GM11168 (cell line): ENCODE measurements at regions not wholly inside any gene's neighbourhood (a gene's known extent, or its start where the extent isn't known, plus 50 kb on each side); places are given as distances from the start of the nearest gene placed in this dataset.
"Not testable (repeated sequence)": the region's sequence is repeated elsewhere in the genome, so short reads cannot be mapped to it uniquely, and the experiment has no call there.

ENCODE experiments used
- in situ Hi-C: fragments of 300-500 bp; cut with MboI; formaldehyde crosslinking; loops from one replicate; pipeline ENCODE4 v1.12.0; 2022; ENCODE audit warnings: low sequenced_read_pairs; ENCODE audit not compliant: unreplicated experiment

DNA sequence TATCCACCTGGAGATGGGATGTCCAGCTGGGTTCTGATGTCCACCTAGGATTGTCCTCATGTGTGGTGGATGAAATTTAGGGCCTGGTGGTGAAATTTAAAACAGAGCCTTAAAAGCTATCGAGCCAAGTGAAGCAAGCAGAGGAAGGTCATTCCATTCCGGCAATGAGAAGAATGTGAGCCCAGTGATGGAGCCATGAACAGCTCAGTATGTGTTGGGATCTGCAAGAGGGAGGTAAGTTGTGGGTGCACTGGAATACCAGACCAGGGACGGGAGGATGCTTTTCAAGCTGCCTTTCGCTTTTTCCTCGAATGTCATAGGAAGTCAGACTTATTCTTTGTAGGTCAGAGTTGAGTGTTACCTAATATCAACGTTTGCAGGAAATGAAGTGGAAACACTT lies 80.6 kb upstream of the THOC3 start:
- in situ Hi-C loops: loop anchor here (10.0 kb wide), 1 partner anchor 1746 kb away; no protein-coding TSS in a partner anchor

- in situ Hi-C loops: loop anchor here (25.0 kb wide), 1 partner anchor 1952 kb away; no protein-coding TSS in a partner anchor
These were observed 92.6 kb upstream of the THOC3 start for GRCh38 chr5:176060472-176061268.

- in situ Hi-C loops: loop anchor here (25.0 kb wide), 1 partner anchor 1951 kb away; no protein-coding TSS in a partner anchor
These were observed 93.1 kb upstream of the THOC3 start for GRCh38 chr5:176061269-176061622.

DNA sequence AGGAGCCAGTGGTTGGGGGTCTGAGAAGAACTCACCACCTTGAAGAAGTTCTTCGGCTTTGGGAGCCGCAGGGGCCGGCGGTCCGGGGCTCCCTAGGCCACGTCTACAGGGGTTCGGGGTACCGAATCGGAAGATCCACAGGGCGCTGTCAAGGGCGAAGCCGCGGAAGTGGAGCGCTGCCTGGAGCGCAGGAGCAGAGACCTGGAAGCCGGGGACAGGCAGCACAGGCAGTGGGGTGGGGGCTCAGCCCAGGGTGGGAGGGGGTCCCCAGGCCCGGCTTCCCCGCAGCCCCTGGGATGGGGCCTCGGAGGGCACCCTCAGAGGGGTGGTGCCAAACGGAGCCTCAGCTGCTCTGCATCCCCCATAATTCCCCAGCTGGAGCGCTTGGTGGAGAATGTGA lies 93.5 kb upstream of the THOC3 start:
- in situ Hi-C loops: loop anchor here (25.0 kb wide), 1 partner anchor 1951 kb away; no protein-coding TSS in a partner anchor

DNA sequence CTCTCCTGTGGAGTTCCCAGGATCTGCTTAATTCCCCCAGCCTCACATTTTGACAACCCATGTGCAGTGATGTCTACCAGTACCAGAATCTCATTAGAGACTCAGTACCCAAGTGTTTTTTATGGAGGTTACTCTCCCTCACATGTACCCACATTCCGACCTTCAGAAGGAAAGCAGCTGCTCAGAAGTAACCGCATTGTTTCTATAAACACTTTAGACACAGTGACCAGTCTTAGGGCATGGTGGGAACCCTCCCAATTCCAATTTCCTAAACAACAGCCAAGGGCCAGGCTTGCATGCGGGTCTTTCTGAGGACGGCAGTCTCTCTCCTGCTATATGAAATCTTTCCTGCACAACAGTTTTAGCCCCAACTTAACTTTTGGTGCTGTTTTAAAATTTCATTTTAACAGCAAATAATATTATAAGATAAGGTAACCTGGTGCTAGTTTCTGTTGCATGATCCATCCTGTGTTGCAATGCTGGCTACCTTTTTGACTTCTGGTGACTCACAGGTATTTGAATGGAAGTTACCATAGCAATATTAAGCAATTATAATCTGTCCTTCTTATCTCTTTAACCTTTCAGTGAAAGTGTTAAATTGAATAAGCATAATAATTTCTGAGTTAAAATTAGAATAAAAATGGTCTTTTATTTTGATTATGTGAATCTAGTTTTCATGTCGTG lies 98.3 kb upstream of the THOC3 start:
- in situ Hi-C loops: loop anchor here (25.0 kb wide), 1 partner anchor 1946 kb away; no protein-coding TSS in a partner anchor

DNA sequence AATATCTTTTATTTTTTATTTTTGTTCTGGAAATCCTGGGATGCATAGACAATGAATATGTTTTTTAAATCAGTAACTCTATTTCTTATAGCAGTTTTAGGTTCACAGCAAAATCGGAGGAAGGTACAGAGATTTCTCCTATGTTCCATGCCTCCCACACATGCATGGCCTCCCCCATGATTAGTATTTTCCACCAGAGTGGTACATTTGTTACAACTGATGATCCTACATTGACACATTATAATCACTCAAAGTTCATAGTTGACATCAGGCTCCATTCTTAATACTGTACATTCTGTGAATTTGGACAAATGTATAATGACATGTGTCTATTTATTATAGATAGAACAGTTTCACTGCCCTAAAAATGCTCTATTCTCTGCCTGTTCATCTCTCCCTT lies 99.0 kb upstream of the THOC3 start:
- in situ Hi-C loops: loop anchor here (25.0 kb wide), 1 partner anchor 1945 kb away; no protein-coding TSS in a partner anchor

GRCh38 chr5:176067948-176068347 lies 99.8 kb upstream of the THOC3 start:
- in situ Hi-C loops: loop anchor here (25.0 kb wide), 1 partner anchor 1944 kb away; no protein-coding TSS in a partner anchor

- in situ Hi-C loops: loop anchor here (25.0 kb wide), 1 partner anchor 1938 kb away; no protein-coding TSS in a partner anchor
These were observed 106.0 kb upstream of the THOC3 start for GRCh38 chr5:176073996-176074571.

DNA sequence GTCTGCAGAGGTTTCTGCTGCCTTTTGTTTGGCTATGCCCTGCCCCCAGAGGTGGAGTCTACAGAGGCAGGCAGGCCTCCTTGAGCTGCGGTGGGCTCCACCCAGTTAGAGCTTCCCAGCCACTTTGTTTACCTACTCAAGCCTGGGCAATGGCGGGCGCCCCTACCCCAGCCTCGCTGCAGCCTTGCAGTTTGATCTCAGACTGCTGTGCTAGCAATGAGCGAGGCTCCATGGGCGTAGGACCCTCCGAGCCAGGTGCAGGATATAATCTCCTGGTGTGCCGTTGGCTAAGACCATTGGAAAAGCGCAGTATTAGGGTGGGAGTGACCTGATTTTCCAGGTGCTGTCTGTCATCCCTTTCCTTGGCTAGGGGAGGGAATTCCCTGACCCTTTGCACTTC lies 115.6 kb upstream of the THOC3 start:
- in situ Hi-C loops: loop anchor here (25.0 kb wide), 1 partner anchor 1654 kb away; no protein-coding TSS in a partner anchor

DNA sequence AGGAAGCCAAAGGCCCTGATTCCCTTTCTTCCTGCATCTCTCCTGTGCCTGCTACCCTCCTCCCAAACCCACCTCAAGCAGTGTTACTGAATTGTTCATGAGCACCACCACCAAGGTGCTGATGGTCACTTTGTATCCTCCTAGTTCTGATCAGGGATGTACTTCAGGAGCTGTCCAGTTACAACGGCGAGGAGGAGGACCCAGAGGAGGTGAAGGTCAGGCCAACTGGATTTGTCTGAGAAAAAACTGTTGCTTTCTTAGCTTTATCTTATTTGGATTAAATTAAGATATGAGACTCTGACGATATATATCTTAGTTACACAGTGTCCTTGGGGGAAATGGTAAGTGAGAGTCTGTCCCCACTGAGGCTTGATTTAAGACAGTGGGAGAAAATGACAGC lies 135.0 kb upstream of the THOC3 start:
- in situ Hi-C loops: not testable (repeated sequence)

- in situ Hi-C loops: not testable (repeated sequence)
These were observed 125.3 kb upstream of the SIMC1 start for GRCh38 chr5:176112888-176113287.

DNA sequence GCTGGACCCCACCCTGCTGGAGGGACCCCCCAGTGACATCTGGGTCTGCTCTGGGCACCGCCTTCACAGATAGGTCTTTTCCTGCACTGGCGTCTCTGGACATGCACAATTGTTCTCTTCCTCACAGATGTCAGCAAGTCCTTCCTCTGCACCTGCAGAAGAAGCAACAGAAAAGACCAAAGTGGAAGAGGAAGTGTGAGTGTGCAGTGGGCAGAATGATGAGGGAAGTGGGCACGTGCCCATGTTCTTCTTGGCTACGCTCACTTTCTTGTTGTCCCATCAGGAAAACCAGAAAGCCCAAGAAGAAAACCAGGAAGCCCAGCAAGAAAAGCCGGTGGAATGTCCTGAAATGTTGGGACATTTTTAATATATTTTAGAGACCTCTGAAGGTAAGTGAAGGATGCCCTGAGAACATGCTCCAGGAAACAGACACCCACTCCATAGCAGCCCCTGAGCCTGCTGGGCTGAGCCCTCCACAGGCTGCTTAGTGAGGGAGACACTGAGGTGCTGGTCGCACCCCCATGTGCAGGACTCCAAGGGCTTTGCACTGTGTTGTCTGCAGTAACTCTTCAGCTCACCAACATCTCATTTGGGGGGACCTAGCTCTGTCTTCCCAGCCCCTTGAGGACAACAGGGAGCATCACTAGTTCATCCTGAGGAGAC lies 124.4 kb upstream of the SIMC1 start:
- in situ Hi-C loops: not testable (repeated sequence)

DNA sequence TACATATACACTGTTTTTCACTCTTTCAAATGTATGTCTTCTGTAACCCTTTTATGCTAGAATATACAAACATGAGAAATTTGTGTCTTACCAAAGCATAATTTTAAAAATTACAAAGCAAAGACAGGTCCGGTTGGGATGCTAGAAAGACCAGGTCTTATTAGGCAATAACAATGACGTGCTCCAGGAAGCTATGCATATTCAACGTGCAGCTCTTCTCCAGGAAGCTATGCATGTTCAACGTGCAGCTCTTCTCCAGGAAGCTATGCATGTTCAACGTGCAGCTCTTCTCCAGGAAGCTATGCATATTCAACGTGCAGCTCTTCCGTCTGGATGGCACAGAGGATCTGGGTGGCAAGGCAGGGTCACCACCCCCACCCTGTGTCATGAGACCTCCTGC lies 123.4 kb upstream of the SIMC1 start:
- in situ Hi-C loops: not testable (repeated sequence)

DNA sequence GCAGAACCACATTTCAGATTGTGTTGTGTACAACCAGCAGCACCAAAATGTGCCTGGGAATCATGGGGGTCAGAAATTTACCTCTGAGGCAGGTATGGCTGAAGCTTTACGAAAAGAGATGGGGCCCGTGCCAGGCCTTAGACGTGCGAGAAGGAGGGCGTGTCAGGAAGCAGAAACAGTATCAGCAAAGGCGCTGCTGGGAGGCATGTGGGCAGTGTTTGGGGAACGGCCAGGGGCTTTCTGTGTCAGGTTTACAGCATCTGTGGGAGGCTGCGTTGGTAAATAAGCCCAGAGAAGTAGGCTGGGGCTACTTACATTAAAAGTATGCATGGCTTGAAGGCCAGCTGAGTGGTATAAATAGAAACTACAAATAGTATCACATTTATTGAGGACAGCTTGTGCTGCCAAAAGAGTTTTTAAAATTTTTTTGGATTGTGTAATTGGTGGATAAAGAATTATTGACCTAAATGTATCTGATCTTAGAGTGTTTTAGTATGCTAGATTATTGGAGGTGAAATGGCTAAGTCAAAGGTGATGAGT lies 120.5 kb upstream of the SIMC1 start:
- in situ Hi-C loops: not testable (repeated sequence)

- in situ Hi-C loops: not testable (repeated sequence)
These were observed 115.9 kb upstream of the SIMC1 start for GRCh38 chr5:176122361-176122760.

DNA sequence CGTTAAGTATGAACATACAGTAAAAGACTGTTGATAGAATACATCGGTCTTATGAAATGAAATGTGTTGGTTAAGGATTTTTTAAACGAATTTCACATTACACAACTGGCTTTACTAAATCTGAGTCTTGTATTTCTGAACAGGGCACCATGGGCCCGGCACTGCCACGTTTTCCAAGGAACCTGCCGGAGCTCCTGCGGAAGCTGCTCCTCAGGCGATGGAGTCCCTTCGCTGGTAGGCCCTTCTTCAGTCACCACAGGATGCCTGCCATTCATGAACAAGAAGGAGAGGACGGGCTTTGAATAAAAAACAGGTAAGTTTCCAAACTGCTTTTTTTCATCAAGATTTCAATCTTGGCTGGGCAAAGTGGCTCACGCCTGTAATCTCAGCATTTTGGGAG lies 114.1 kb upstream of the SIMC1 start:
- in situ Hi-C loops: not testable (repeated sequence)

DNA sequence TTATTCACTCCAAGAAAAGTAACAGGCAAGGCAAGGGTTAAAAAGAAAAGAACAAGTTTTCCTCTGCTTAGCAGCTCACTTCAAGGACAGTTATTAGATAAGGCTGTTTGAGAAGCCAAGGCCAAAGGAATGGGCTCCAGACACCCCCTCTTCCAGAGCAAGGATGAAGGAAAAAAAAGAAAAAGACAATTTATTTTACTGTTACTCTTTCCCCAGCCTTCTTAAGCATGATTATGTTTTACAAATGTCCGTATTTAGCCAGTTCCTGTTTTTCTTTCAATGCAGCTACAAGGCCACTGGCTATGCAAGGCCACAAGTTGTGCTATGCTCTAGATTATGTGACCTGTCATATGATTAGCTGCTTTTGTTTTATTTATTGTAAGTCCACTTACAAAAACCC lies 106.5 kb upstream of the SIMC1 start:
- in situ Hi-C loops: no loop called here

DNA sequence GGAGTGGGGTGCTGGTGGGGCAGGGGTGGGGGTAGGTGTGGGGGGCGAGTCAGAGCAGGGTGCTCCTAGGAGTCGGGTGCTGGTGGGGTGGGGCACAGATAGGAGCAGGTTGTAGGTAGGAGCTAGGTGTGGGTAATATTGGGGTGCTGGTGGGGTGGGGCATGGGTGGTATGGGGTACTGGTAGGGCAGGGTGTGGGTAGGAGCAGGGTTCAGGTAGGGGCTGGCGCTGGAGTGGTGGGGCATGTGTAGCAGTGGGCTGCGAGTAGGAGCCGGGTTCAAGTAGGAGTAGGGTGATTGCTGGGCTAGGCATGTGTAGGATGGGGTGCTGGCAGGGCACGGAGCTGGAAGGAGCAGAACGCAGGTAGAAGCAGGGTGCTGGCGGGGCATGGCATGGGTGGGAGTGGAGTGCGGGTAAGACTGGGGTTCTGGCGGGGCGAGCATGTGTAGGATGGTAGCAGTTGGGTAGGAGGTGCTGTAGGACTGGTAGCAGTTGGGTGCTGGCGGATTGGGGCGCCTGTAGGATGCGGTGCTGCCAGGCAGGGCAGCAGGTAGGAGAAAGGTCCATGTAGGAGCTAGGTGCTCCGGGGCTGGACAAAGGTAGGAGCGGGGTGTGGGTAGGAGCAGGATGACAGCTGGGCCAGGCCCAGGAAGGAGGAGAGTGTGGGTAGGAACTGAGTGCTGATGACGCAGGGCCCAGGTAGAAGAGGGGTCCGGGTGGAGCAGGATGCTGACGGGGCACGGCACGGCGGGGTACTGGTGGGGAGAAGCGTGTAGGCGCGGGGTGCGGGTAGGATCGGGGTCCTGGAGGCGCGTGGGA lies 105.5 kb upstream of the SIMC1 start:
- in situ Hi-C loops: no loop called here

DNA sequence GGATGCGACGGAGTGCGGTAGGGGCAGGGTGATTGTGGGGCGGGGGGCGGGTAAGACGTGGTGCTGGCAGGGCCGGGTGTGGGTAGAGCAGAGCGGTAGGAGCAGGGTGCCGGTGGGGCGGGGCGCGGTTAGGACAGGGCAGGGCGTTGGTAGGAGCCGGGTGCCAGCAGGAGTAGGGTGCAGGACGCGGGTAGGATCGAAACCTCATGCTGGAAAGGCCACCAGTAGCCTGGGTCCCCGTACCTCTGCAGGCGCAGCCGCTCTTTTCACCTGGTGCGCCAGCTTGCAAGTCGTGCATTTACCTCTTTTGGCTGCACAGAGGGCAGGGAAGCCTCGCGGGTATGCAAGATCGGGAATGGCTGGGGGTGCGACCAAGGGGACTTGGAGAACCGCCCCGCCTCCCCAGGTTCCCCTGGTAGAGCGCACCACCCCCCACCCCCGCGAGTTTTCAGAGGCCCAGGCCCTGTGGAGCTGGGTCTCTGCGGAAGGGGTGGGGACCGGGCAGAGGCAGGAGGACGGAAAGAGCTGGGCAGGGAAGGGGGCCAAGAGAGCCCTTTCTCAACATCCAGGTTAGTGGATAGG lies 104.8 kb upstream of the SIMC1 start:
- in situ Hi-C loops: no loop called here
